GM18861 (cell line): ENCODE measurements at regions not wholly inside any gene's neighbourhood (a gene's known extent, or its start where the extent isn't known, plus 50 kb on each side); places are given as distances from the start of the nearest gene placed in this dataset.

Source experiments
- ATAC-seq: cut with Tn5 transposase; IDR thresholded peaks from one replicate; pipeline ENCODE4 v1.9.1; 2021; ENCODE audit not compliant: unreplicated experiment

- ATAC-seq: no peak
Observed at GRCh38 chr2:109070290-109070689, 58.7 kb upstream of the SH3RF3 start.

- ATAC-seq: no peak
Observed at GRCh38 chr2:109069331-109070194, 59.4 kb upstream of the SH3RF3 start.

GRCh38 chr2:109068811-109069210 lies 60.2 kb upstream of the SH3RF3 start:
- ATAC-seq: no peak

- no peak for ATAC-seq
Observed at GRCh38 chr2:109067631-109068125, 61.3 kb upstream of the SH3RF3 start.

- no peak for ATAC-seq
Observed at GRCh38 chr2:109066917-109067597, 61.9 kb upstream of the SH3RF3 start.

GRCh38 chr2:109066501-109066900 lies 62.5 kb upstream of the SH3RF3 start:
- ATAC-seq: no peak

GRCh38 chr2:109065391-109065734 lies 63.6 kb upstream of the SH3RF3 start:
- ATAC-seq: no peak

GRCh38 chr2:109064660-109065390 lies 64.2 kb upstream of the SH3RF3 start:
- ATAC-seq: no peak

GRCh38 chr2:109062859-109063700 lies 65.9 kb upstream of the SH3RF3 start:
- no peak for ATAC-seq

GRCh38 chr2:109062145-109062858 lies 66.7 kb upstream of the SH3RF3 start:
- no peak for ATAC-seq

GRCh38 chr2:109061736-109062135 lies 67.3 kb upstream of the SH3RF3 start:
- no peak for ATAC-seq

GRCh38 chr2:109060496-109060895 lies 68.5 kb upstream of the SH3RF3 start:
- no peak for ATAC-seq

- ATAC-seq: no peak
Observed at GRCh38 chr2:109059474-109060165, 69.4 kb upstream of the SH3RF3 start.

- ATAC-seq: no peak
Observed at GRCh38 chr2:109058802-109059201, 69.8 kb upstream of the EDAR start.

GRCh38 chr2:109058191-109058632 lies 69.2 kb upstream of the EDAR start:
- no peak for ATAC-seq

GRCh38 chr2:109057686-109058085 lies 68.7 kb upstream of the EDAR start:
- ATAC-seq: no peak

- ATAC-seq: no peak
Observed at GRCh38 chr2:109055435-109055834, 66.4 kb upstream of the EDAR start.

- no peak for ATAC-seq
Observed at GRCh38 chr2:109054865-109055264, 65.8 kb upstream of the EDAR start.

- ATAC-seq: no peak
Observed at GRCh38 chr2:109053716-109054115, 64.7 kb upstream of the EDAR start.
